ENCODE measurements at regions not wholly inside any gene's neighbourhood (a gene's known extent, or its start where the extent isn't known, plus 50 kb on each side); places are given as distances from the start of the nearest gene placed in this dataset.

DNA sequence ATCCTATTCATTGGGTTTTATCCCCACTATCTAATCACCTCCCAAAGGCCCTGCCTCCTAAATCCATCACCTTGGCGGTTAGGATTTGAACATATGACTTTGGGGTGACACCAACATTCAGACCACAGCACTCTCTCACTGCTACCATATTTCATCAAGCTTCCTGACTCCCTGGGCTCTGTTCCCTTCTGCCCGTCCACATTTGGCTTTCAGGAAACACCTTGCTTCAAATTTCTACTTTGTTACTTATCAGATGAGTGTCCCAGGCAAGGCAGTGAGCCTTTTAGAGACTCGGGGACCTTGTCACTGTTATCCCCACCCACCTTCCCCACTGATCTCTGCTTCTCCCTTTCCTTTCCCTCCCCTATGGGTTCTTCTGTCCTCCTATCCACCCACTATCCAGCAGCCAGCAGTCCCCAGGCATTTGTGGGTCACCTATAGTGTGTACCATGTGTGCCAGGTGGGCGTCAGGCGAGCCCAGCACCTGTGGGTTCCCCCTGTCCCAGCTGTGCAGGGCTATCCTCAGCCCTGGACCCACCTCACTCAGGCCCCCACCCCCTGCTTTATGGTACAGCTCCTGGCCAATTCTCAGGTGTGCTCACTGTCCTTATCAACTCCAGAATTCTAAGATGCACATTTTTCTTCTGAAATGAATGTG is 230.9 kb downstream of the LOXHD1 start:
- no peaks in the 10 kb centered on the region for H3K9me3 Mint-ChIP-seq
- DNase-seq (ENCODE audit: low spot score) (no peak), ATAC-seq (no peak)
- ChIA-PET CTCF (interaction anchor here (0.9 to 1.5 kb wide), 3 partner anchors 13 to 197 kb away, joined by 3 read pairs; no protein-coding TSS in a partner anchor), POLR2A (no interaction called here)
- H3K4me1 Mint-ChIP-seq = peaks cover 31% of the 10 kb centered on the region
- H3K27ac Mint-ChIP-seq = no peak overlapping the region
- H3K36me3 Mint-ChIP-seq = no peaks in the 10 kb centered on the region
- H3K4me3 Mint-ChIP-seq = no peak overlapping the region
- H3K27me3 Mint-ChIP-seq (ENCODE audit: low read depth) = no peaks in the 10 kb centered on the region
- TF ChIP-seq ZNF317 (CRISPR knock-in tag; IDR thresholded peaks at IDR 0.05; ENCODE audit: borderline replicate concordance, low read depth) (no peak), ZNF425 (CRISPR knock-in tag; conservative IDR thresholded peaks at IDR 0.05) (no peak), SOX15 (CRISPR knock-in tag; IDR thresholded peaks at IDR 0.05) (no peak), PRRX2 (CRISPR knock-in tag; IDR thresholded peaks at IDR 0.05) (no peak), ZMAT4 (CRISPR knock-in tag; IDR thresholded peaks at IDR 0.05) (no peak), JAZF1 (CRISPR knock-in tag; IDR thresholded peaks at IDR 0.05) (no peak), ZBTB43 (CRISPR knock-in tag; IDR thresholded peaks at IDR 0.05) (no peak), FOXP1 (CRISPR knock-in tag; IDR thresholded peaks at IDR 0.05; ENCODE audit: borderline replicate concordance) (no peak), NFYB (CRISPR knock-in tag; conservative IDR thresholded peaks at IDR 0.05; ENCODE audit: low read depth) (no peak), TEAD1 (CRISPR knock-in tag; IDR thresholded peaks at IDR 0.05) (no peak)
- TF ChIP-seq, protein P1, sequence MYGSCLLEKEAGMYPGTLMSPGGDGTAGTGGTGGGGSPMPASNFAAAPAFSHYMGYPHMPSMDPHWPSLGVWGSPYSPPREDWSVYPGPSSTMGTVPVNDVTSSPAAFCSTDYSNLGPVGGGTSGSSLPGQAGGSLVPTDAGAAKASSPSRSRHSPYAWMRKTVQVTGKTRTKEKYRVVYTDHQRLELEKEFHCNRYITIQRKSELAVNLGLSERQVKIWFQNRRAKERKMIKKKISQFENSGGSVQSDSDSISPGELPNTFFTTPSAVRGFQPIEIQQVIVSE (CRISPR knock-in tag; IDR thresholded peaks at IDR 0.05; ENCODE audit: borderline replicate concordance) = no peak

GRCh38 chr18:46426679-46427047 is 230.4 kb downstream of the LOXHD1 start:
- Mint-ChIP-seq H3K4me3 (no peak overlapping the region), H3K9me3 (no peaks in the 10 kb centered on the region), H3K27me3 (ENCODE audit: low read depth) (no peaks in the 10 kb centered on the region), H3K27ac (no peak overlapping the region), H3K36me3 (no peaks in the 10 kb centered on the region), H3K4me1 (peaks cover 36% of the 10 kb centered on the region)
- POLR2A ChIA-PET = no interaction called here
- no peak for ATAC-seq
- CTCF ChIA-PET = no interaction called here
- no peak for DNase-seq (ENCODE audit: low spot score)
- no peak for TF ChIP-seq ZBTB43 (CRISPR knock-in tag; IDR thresholded peaks at IDR 0.05)
- TF ChIP-seq, protein P2, sequence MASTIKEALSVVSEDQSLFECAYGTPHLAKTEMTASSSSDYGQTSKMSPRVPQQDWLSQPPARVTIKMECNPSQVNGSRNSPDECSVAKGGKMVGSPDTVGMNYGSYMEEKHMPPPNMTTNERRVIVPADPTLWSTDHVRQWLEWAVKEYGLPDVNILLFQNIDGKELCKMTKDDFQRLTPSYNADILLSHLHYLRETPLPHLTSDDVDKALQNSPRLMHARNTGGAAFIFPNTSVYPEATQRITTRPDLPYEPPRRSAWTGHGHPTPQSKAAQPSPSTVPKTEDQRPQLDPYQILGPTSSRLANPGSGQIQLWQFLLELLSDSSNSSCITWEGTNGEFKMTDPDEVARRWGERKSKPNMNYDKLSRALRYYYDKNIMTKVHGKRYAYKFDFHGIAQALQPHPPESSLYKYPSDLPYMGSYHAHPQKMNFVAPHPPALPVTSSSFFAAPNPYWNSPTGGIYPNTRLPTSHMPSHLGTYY (CRISPR knock-in tag; IDR thresholded peaks at IDR 0.05) = no peak
- TF ChIP-seq, protein P3, sequence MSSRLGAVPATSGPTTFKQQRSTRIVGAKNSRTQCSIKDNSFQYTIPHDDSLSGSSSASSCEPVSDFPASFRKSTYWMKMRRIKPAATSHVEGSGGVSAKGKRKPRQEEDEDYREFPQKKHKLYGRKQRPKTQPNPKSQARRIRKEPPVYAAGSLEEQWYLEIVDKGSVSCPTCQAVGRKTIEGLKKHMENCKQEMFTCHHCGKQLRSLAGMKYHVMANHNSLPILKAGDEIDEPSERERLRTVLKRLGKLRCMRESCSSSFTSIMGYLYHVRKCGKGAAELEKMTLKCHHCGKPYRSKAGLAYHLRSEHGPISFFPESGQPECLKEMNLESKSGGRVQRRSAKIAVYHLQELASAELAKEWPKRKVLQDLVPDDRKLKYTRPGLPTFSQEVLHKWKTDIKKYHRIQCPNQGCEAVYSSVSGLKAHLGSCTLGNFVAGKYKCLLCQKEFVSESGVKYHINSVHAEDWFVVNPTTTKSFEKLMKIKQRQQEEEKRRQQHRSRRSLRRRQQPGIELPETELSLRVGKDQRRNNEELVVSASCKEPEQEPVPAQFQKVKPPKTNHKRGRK (CRISPR knock-in tag; IDR thresholded peaks at IDR 0.05; ENCODE audit: borderline replicate concordance) = no peak
- no peak for TF ChIP-seq ZMAT4 (CRISPR knock-in tag; IDR thresholded peaks at IDR 0.05)
- TF ChIP-seq SMAD4 (CRISPR knock-in tag; IDR thresholded peaks at IDR 0.05) = no peak
- no peak for TF ChIP-seq NFATC4 (CRISPR knock-in tag; IDR thresholded peaks at IDR 0.05)
- no peak for TF ChIP-seq HMGA2 (CRISPR knock-in tag; IDR thresholded peaks at IDR 0.05)
- TF ChIP-seq, protein P4, sequence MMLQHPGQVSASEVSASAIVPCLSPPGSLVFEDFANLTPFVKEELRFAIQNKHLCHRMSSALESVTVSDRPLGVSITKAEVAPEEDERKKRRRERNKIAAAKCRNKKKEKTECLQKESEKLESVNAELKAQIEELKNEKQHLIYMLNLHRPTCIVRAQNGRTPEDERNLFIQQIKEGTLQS (CRISPR knock-in tag; conservative IDR thresholded peaks at IDR 0.05) = no peak
- no peak for TF ChIP-seq FOXJ3 (CRISPR knock-in tag; IDR thresholded peaks at IDR 0.05; ENCODE audit: borderline replicate concordance)
- TF ChIP-seq NR3C1 (CRISPR knock-in tag; conservative IDR thresholded peaks at IDR 0.05; ENCODE audit: low read depth) = no peak
- no peak for TF ChIP-seq E2F1 (CRISPR knock-in tag; IDR thresholded peaks at IDR 0.05)
